NB4 (cell line): ENCODE measurements at regions not wholly inside any gene's neighbourhood (a gene's known extent, or its start where the extent isn't known, plus 50 kb on each side); places are given as distances from the start of the nearest gene placed in this dataset.

Source experiments
- CTCF ChIP-seq: IDR thresholded peaks from one replicate; pipeline ENCODE4 v1.5.1; 2012; ENCODE audit warnings: low read depth, low read length
- MAX ChIP-seq: IDR thresholded peaks from 2 replicates; pipeline ENCODE4 v1.6.1; 2011; ENCODE audit warnings: low read depth, low read length
- MYC ChIP-seq: IDR thresholded peaks from 2 replicates; pipeline ENCODE4 v1.6.1; 2011; ENCODE audit warnings: low read depth, low read length
- POLR2A ChIP-seq: IDR thresholded peaks from 2 replicates; pipeline ENCODE4 v1.6.1; 2011; ENCODE audit warnings: mild to moderate bottlenecking; ENCODE audit not compliant: insufficient read length; ENCODE audit errors: extremely low read depth

GRCh38 chr3:80408030-80408721, 640.4 kb upstream of the ROBO1 start:
- TF ChIP-seq CTCF = no peak
- TF ChIP-seq POLR2A = no peak
- no peak for TF ChIP-seq MAX
- TF ChIP-seq MYC = no peak
